ENCODE measurements at regions not wholly inside any gene's neighbourhood (a gene's known extent, or its start where the extent isn't known, plus 50 kb on each side); places are given as distances from the start of the nearest gene placed in this dataset.

DNA sequence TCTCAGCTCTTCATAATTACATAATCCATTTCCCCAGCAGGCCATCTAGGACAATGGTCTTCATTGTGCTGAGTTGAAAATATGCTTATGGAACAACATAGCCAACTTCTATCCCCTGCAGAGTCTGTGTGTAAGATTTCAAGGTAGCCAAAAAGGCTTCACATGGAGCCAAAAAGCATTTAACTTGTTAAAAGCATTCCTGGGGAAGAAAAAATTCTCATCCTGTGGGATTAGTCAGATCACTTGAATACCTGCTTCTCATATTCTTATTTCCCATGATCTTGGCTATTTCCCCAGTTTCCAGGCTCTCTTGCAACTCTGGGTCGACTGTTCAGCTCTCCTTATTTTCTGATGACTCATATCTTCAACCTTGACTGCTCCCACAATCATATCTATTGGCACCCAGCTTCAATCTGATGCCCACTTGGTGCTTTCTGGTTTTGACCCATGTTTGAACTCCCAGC lies 178.9 kb downstream of the KLHL28 start:
- no peak for DNase-seq (ENCODE audit: low read depth)
- TF ChIP-seq, protein P1, sequence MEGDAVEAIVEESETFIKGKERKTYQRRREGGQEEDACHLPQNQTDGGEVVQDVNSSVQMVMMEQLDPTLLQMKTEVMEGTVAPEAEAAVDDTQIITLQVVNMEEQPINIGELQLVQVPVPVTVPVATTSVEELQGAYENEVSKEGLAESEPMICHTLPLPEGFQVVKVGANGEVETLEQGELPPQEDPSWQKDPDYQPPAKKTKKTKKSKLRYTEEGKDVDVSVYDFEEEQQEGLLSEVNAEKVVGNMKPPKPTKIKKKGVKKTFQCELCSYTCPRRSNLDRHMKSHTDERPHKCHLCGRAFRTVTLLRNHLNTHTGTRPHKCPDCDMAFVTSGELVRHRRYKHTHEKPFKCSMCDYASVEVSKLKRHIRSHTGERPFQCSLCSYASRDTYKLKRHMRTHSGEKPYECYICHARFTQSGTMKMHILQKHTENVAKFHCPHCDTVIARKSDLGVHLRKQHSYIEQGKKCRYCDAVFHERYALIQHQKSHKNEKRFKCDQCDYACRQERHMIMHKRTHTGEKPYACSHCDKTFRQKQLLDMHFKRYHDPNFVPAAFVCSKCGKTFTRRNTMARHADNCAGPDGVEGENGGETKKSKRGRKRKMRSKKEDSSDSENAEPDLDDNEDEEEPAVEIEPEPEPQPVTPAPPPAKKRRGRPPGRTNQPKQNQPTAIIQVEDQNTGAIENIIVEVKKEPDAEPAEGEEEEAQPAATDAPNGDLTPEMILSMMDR (IDR thresholded peaks at IDR 0.05; ENCODE audit: insufficient read depth, low read length, severe bottlenecking): no peak
- no peak overlapping the region for H3K4me3 ChIP-seq (ENCODE audit: low read depth, low read length)

DNA sequence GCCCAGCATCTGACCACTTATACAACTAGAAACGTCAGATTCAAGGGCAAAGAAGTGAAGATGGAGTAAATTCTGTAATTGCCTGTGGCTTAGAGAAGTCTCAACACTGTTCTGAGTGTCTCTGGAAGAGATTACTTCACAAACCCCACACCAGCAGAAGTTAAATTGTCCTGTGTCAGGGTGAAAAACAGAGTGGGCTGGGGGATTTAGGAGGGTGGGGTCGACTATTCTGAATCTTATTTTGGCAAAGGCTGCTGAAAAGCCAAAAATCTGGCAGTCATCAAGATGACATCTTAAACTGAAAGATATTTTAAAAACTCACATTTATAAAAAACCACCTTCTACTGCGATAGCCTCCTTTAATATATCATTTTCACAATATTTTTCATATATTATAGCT lies 180.8 kb downstream of the KLHL28 start:
- H3K36me3 ChIP-seq (ENCODE audit: control insufficient read depth, insufficient read depth, low read length): no peaks in the 10 kb centered on the region
- no peak for DNase-seq (ENCODE audit: low read depth)
- H3K4me3 ChIP-seq (ENCODE audit: low read depth, low read length): no peak overlapping the region
- no peak for FAIRE-seq
- TF ChIP-seq, protein P1 (IDR thresholded peaks at IDR 0.05; ENCODE audit: insufficient read depth, low read length, severe bottlenecking): no peak
- H3K27me3 ChIP-seq (ENCODE audit: control insufficient read depth, insufficient read depth, low read length): no peaks in the 10 kb centered on the region

More for the DNA sequence above, 178.9 kb downstream of the KLHL28 start:
- FAIRE-seq: no peak
- Histone ChIP-seq H3K27me3 (ENCODE audit: control insufficient read depth, insufficient read depth, low read length) (no peaks in the 10 kb centered on the region), H3K36me3 (ENCODE audit: control insufficient read depth, insufficient read depth, low read length) (no peaks in the 10 kb centered on the region)

DNA sequence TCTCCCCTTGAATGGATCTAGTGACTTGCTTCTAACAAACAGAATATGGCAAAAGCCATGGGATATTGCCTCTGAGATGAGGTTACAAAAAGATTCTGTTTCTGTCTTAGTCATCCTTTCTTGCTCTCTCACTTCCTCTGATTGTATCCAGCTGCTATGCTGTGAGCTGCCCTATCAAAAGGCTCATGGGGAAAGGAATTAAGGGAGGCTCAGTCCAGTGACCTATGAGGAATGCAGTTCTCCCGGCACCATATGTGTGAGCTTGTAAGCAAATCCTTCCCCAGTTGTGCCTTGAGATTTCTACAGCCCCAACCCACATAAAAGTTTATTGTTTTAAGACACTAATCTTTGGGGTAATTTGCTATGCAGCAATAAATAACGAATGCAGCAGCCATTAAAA lies 183.1 kb downstream of the KLHL28 start:
- FAIRE-seq (no peak), DNase-seq (ENCODE audit: low read depth) (peak; percentile 29)
- TF ChIP-seq, protein P1 (IDR thresholded peaks at IDR 0.05; ENCODE audit: insufficient read depth, low read length, severe bottlenecking): no peak
- H3K27me3 ChIP-seq (ENCODE audit: control insufficient read depth, insufficient read depth, low read length): no peaks in the 10 kb centered on the region
- H3K4me3 ChIP-seq (ENCODE audit: low read depth, low read length): no peak overlapping the region
- no peaks in the 10 kb centered on the region for H3K36me3 ChIP-seq (ENCODE audit: control insufficient read depth, insufficient read depth, low read length)

DNA sequence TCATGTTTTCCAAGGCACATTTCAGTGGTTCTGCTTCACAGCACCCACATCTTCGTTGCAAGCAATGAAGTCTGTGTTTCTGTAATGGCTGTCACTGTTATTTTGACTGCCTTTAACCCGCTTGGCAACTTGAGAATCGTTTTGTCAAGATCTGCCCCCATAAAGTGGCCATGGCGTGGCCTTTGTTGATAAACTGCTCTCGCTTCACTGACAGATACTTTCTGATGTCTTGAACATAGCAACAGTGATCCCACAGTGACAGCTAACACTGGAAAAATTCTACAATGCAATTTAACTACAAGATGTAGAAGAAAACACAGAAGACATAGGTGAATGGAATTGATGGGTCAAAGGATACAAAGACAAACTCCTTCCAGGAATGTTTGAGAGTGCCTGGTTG lies 184.2 kb downstream of the KLHL28 start:
- DNase-seq (ENCODE audit: low read depth) (no peak), FAIRE-seq (no peak)
- Histone ChIP-seq H3K36me3 (ENCODE audit: control insufficient read depth, insufficient read depth, low read length) (no peaks in the 10 kb centered on the region), H3K27me3 (ENCODE audit: control insufficient read depth, insufficient read depth, low read length) (no peaks in the 10 kb centered on the region), H3K4me3 (ENCODE audit: low read depth, low read length) (no peak overlapping the region)
- TF ChIP-seq, protein P1 (IDR thresholded peaks at IDR 0.05; ENCODE audit: insufficient read depth, low read length, severe bottlenecking): no peak

DNA sequence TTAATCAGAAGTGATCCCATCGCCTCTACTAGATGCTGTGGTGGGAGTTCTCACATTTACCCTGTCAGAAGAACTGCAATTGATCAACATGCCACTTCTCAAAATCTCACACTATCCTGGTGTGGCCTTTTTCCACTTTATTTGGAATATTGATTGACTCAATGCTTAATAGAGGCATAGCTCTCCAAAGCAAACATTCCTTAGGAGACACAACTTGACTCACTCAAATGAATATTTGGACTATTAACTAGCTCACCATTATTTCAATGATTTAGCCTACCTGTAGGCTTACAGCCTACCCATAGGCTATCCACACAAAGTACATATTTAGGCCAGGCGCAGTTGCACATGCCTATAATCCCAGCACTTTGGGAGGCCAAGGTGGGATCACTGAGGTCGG lies 186.5 kb downstream of the KLHL28 start:
- no peak overlapping the region for H3K4me3 ChIP-seq (ENCODE audit: low read depth, low read length)
- no peaks in the 10 kb centered on the region for H3K27me3 ChIP-seq (ENCODE audit: control insufficient read depth, insufficient read depth, low read length)
- DNase-seq (ENCODE audit: low read depth): no peak
- H3K36me3 ChIP-seq (ENCODE audit: control insufficient read depth, insufficient read depth, low read length): no peaks in the 10 kb centered on the region
- TF ChIP-seq, protein P1 (IDR thresholded peaks at IDR 0.05; ENCODE audit: insufficient read depth, low read length, severe bottlenecking): no peak
- FAIRE-seq: no peak

- TF ChIP-seq, protein P1 (IDR thresholded peaks at IDR 0.05; ENCODE audit: insufficient read depth, low read length, severe bottlenecking): no peak
- DNase-seq (ENCODE audit: low read depth) (no peak), FAIRE-seq (no peak)
- Histone ChIP-seq H3K4me3 (ENCODE audit: low read depth, low read length) (no peak overlapping the region), H3K36me3 (ENCODE audit: control insufficient read depth, insufficient read depth, low read length) (no peaks in the 10 kb centered on the region), H3K27me3 (ENCODE audit: control insufficient read depth, insufficient read depth, low read length) (no peaks in the 10 kb centered on the region)
Observed at GRCh38 chr14:44774396-44774795, 187.4 kb downstream of the KLHL28 start.
